ENCODE measurements at regions not wholly inside any gene's neighbourhood (a gene's known extent, or its start where the extent isn't known, plus 50 kb on each side); places are given as distances from the start of the nearest gene placed in this dataset.

- H3K79me1 ChIP-seq (ENCODE audit: low read depth in 1 of 2, low read length in 2 of 2): no peaks in the 10 kb centered on the region
- no peak overlapping the region for H3K14ac ChIP-seq (replicated peaks; ENCODE audit: low read depth, low read length)
- H3K27ac ChIP-seq (ENCODE audit: insufficient read depth, low read length): no peak overlapping the region
- no peak overlapping the region for H2BK15ac ChIP-seq (ENCODE audit: low read depth, low read length)
- H3K23ac ChIP-seq (ENCODE audit: low read depth, low read length): no peak overlapping the region
- H2AFZ ChIP-seq (replicated peaks; ENCODE audit: low read length, poor library complexity): no peak overlapping the region
- 32% methylated on average over 2 of the region's 7 CpGs; no CpG with 5 or more reads in 1 of the 2 experiments for WGBS, 2 experiments (ENCODE audit: extremely low coverage in 2 of 2, insufficient read length in 1 of 2)
- CTCF ChIA-PET: no interaction called here
- H3K36me3 ChIP-seq (ENCODE audit: control insufficient read depth, insufficient read depth, low read length): no peaks in the 10 kb centered on the region
- no peak overlapping the region for H2BK20ac ChIP-seq (ENCODE audit: low read depth, low read length)
- H4K20me1 ChIP-seq (ENCODE audit: insufficient read depth, low read length): no peaks in the 10 kb centered on the region
- H3K4me2 ChIP-seq (ENCODE audit: low read depth, low read length): no peak overlapping the region
- H3K9me3 ChIP-seq (ENCODE audit: control insufficient read depth, insufficient read depth, low read length): peaks cover 42% of the 10 kb centered on the region
- H3K18ac ChIP-seq (ENCODE audit: low read depth, low read length): no peak overlapping the region
- no peak overlapping the region for H3K56ac ChIP-seq (ENCODE audit: extremely low read depth, insufficient read depth, low read length)
- ATAC-seq (ENCODE audit: low read depth) (no peak), DNase-seq (no peak)
- intact Hi-C loops (cut with micrococcal nuclease) (no loop called here), in situ Hi-C loops (cut with MboI; ENCODE audit: low sequenced_read_pairs) (no loop called here), dilution Hi-C loops (cut with HindIII; ENCODE audit: low sequenced_read_pairs, unreplicated experiment) (no loop called here)
- H3K4ac ChIP-seq (ENCODE audit: low read depth, low read length): no peak overlapping the region
- H4K8ac ChIP-seq (ENCODE audit: low read depth in 2 of 2, low read length in 2 of 2): no peak overlapping the region
- no TSS peak for BruUV-seq (replicated peaks)
- no peak overlapping the region for H2BK120ac ChIP-seq (ENCODE audit: low read depth, low read length)
- H4K5ac ChIP-seq (ENCODE audit: low read depth, low read length): no peak overlapping the region
- H2AK9ac ChIP-seq (replicated peaks; ENCODE audit: low read depth, low read length, poor library complexity): no peak overlapping the region
- H2AK5ac ChIP-seq (ENCODE audit: low read depth, low read length): no peak overlapping the region
- POLR2A ChIA-PET (ENCODE audit: unreplicated experiment): no interaction called here
- no peaks in the 10 kb centered on the region for H3K9me1 ChIP-seq (ENCODE audit: insufficient read depth, low read length)
- no peak overlapping the region for H4K91ac ChIP-seq (ENCODE audit: insufficient read depth, low read depth, low read length)
- H3K9ac ChIP-seq (ENCODE audit: low read depth, low read length): no peak overlapping the region
- no peaks in the 10 kb centered on the region for H3K27me3 ChIP-seq (ENCODE audit: control insufficient read depth, insufficient read depth, low read length)
- H2BK5ac ChIP-seq (ENCODE audit: low read depth, low read length, poor library complexity, severe bottlenecking): no peak overlapping the region
- TF ChIP-seq USF2 (IDR thresholded peaks at IDR 0.05; ENCODE audit: low read depth, low read length) (no peak), CHD1 (IDR thresholded peaks at IDR 0.05; ENCODE audit: low read depth, low read length) (no peak), MAFK (IDR thresholded peaks at IDR 0.05; ENCODE audit: low read depth, low read length) (no peak), CEBPB (IDR thresholded peaks at IDR 0.05; ENCODE audit: low read depth, low read length) (no peak), RFX5 (IDR thresholded peaks at IDR 0.05; ENCODE audit: low read depth, low read length) (no peak), CTCF (conservative IDR thresholded peaks at IDR 0.05; ENCODE audit: low read depth, low read length) (no peak)
- H3K4me1 ChIP-seq (ENCODE audit: control insufficient read depth, insufficient read depth, low read length): no peaks in the 10 kb centered on the region
- no peak overlapping the region for H3K4me3 ChIP-seq (ENCODE audit: insufficient read depth, low read depth, low read length)
Measured at GRCh38 chr16:5581908-5582307, 484.3 kb upstream of the EEF2KMT start.
